SK-N-SH treated with all-trans-retinoic acid at 6 μM for 48 hours (cell line): ENCODE measurements at regions not wholly inside any gene's neighbourhood (a gene's known extent, or its start where the extent isn't known, plus 50 kb on each side); places are given as distances from the start of the nearest gene placed in this dataset.

ENCODE experiments used
- BACH2 ChIP-seq: fragments of 250-450 bp; sonication (Bioruptor Pico); IDR thresholded peaks from 2 replicates; pipeline ENCODE4 v1.9.0; 2021; ENCODE audit warnings: mild to moderate bottlenecking, borderline replicate concordance
- CREB5 ChIP-seq: fragments of 250-450 bp; sonication (Bioruptor Pico); IDR thresholded peaks from 2 replicates; pipeline ENCODE4 v1.5.1; 2020; ENCODE audit warnings: low read depth, mild to moderate bottlenecking, moderate library complexity
- ESRRG ChIP-seq: fragments of 250-450 bp; sonication (Bioruptor Pico); IDR thresholded peaks from 2 replicates; pipeline ENCODE4 v1.6.1; 2021; ENCODE audit warnings: mild to moderate bottlenecking
- GLIS3 ChIP-seq: fragments of 250-450 bp; sonication (Bioruptor Pico); IDR thresholded peaks from 2 replicates; pipeline ENCODE4 v1.5.0; 2020; ENCODE audit warnings: mild to moderate bottlenecking, moderate library complexity
- PATZ1 ChIP-seq: fragments of 250-450 bp; sonication (Bioruptor Pico); IDR thresholded peaks from 2 replicates; pipeline ENCODE4 v1.8.0; 2020; ENCODE audit warnings: mild to moderate bottlenecking, moderate library complexity, borderline replicate concordance
- POU6F1 ChIP-seq: fragments of 250-450 bp; sonication (Bioruptor Pico); IDR thresholded peaks from 2 replicates; pipeline ENCODE4 v1.8.0; 2021; ENCODE audit warnings: low read depth, mild to moderate bottlenecking, moderate library complexity, borderline replicate concordance
- PPARA ChIP-seq: fragments of 250-450 bp; sonication (Bioruptor Pico); IDR thresholded peaks from 2 replicates; pipeline ENCODE4 v1.5.0; 2020; ENCODE audit warnings: mild to moderate bottlenecking, borderline replicate concordance
- TCF4 ChIP-seq: fragments of 250-450 bp; sonication (Bioruptor Pico); IDR thresholded peaks from 2 replicates; pipeline ENCODE4 v1.8.0; 2021; ENCODE audit warnings: mild to moderate bottlenecking, moderate library complexity, borderline replicate concordance
- ZC3H10 ChIP-seq: fragments of 250-450 bp; sonication (Bioruptor Pico); IDR thresholded peaks from 2 replicates; pipeline ENCODE4 v1.5.1; 2021; ENCODE audit warnings: mild to moderate bottlenecking, moderate library complexity

GRCh38 chr9:79193001-79193400 lies 378.8 kb upstream of the TLE4 start:
- no peak for TF ChIP-seq PATZ1 (CRISPR knock-in tag)
- no peak for TF ChIP-seq ZC3H10 (CRISPR knock-in tag)
- TF ChIP-seq ESRRG = no peak
- no peak for TF ChIP-seq BACH2 (CRISPR knock-in tag)
- no peak for TF ChIP-seq GLIS3 (CRISPR knock-in tag)
- TF ChIP-seq POU6F1 (CRISPR knock-in tag) = no peak
- no peak for TF ChIP-seq PPARA (CRISPR knock-in tag)
- TF ChIP-seq CREB5 (CRISPR knock-in tag) = no peak
- TF ChIP-seq TCF4 = no peak
